Hepatocyte (in vitro differentiated cells): ENCODE measurements at regions not wholly inside any gene's neighbourhood (a gene's known extent, or its start where the extent isn't known, plus 50 kb on each side); places are given as distances from the start of the nearest gene placed in this dataset.
A peak's percentile ranks its signal among the peaks of the same experiment; 100 is the strongest.

Experiments
- DNase-seq: peaks from one replicate; pipeline ENCODE4 v3.0.0-alpha.2; 2016; ENCODE audit warnings: low spot score
- H2AFZ ChIP-seq: fragments of 200-600 bp; sonication (generic); 2 replicates; pipeline ENCODE4 v1.6.0; 2016; ENCODE audit warnings: antibody characterized with exemption, mild to moderate bottlenecking
- H3K27ac ChIP-seq: fragments of 200-600 bp; sonication (generic); 2 replicates; pipeline ENCODE4 v1.5.1; 2016; ENCODE audit warnings: mild to moderate bottlenecking
- H3K27me3 ChIP-seq: fragments of 200-600 bp; sonication (generic); 2 replicates; pipeline ENCODE4 v1.6.1; 2016
- H3K36me3 ChIP-seq: fragments of 200-600 bp; sonication (generic); replicated peaks from 2 replicates; pipeline ENCODE4 v1.5.1; 2016; ENCODE audit warnings: low read depth; ENCODE audit not compliant: insufficient read depth
- H3K4me1 ChIP-seq: fragments of 200-600 bp; sonication (generic); 2 replicates; pipeline ENCODE4 v1.5.1; 2016; ENCODE audit warnings: mild to moderate bottlenecking, moderate library complexity; ENCODE audit not compliant: insufficient read depth
- H3K4me2 ChIP-seq: fragments of 200-600 bp; sonication (generic); 2 replicates; pipeline ENCODE4 v1.6.0; 2016
- H3K4me3 ChIP-seq: fragments of 200-600 bp; sonication (generic); 2 replicates; pipeline ENCODE4 v1.5.1; 2016; ENCODE audit warnings: mild to moderate bottlenecking
- H3K79me2 ChIP-seq: fragments of 200-600 bp; sonication (generic); 2 replicates; pipeline ENCODE4 v1.6.0; 2017; ENCODE audit warnings: mild to moderate bottlenecking
- H3K9me2 ChIP-seq: fragments of 200-600 bp; sonication (generic); replicated peaks from 2 replicates; pipeline ENCODE4 v1.6.0; 2017; ENCODE audit warnings: mild to moderate bottlenecking; ENCODE audit not compliant: insufficient read depth
- H3K9me3 ChIP-seq: fragments of 200-600 bp; sonication (generic); 2 replicates; pipeline ENCODE4 v1.5.1; 2016; ENCODE audit warnings: low read depth, mild to moderate bottlenecking
- H4K20me1 ChIP-seq: fragments of 200-600 bp; sonication (generic); 2 replicates; pipeline ENCODE4 v1.6.0; 2016; ENCODE audit warnings: mild to moderate bottlenecking; ENCODE audit not compliant: insufficient read depth, poor library complexity, severe bottlenecking
- EZH2 ChIP-seq: fragments of 200-600 bp; sonication (generic); IDR thresholded peaks from 2 replicates; pipeline ENCODE4 v1.6.1; 2016; ENCODE audit warnings: antibody characterized with exemption, mild to moderate bottlenecking, borderline replicate concordance
- EZH2phosphoT487 ChIP-seq: fragments of 200-600 bp; sonication (generic); IDR thresholded peaks from one replicate; pipeline ENCODE4 v1.6.1; 2018; ENCODE audit warnings: antibody characterized with exemption, mild to moderate bottlenecking, low read depth, moderate library complexity; ENCODE audit not compliant: unreplicated experiment, severe bottlenecking
- WGBS: methylation state at CpG from one replicate; pipeline ENCODE4 v1.1.6; 2016; ENCODE audit warnings: low lambda C conversion rate; ENCODE audit errors: missing lambda C conversion rate; 5-methylcytosine and 5-hydroxymethylcytosine counted together
- TF ChIP-seq, protein P1 (sequence below): fragments of 200-600 bp; sonication (generic); IDR thresholded peaks from 2 replicates; pipeline ENCODE4 v1.5.1; 2016; ENCODE audit warnings: antibody characterized with exemption, mild to moderate bottlenecking; ENCODE audit not compliant: poor library complexity

DNA sequence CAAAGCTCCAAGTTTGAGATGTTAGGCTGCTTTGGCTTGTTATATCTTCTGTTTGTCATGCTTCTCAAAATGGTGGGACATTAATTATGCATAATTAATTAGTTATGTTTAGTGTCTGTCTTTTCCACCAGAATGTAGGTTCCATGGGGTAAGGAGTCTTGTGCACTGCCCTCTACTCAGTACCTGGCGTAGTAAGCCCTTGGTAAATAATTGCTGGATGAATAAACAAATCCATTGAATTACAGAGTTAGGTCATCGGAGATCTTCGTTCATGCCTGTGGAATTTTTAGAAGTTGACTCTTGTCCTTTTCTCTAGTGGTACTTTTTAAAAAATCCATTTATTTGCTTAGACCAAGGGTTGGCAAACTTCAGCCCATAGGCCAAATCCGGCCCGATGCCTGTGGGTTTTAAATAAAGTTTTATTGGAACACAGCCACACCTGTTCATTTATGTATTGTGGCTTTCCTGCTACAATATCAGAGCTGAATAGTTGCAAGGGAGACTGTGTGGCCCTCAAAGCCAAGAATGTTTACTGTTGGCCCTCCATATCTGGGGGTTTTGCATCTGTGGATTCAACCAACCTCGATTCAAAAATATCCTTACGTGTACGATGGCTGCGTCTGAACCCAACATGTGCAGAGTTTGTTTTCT lies 524.8 kb upstream of the EEF2KMT start:
- Histone ChIP-seq H3K27me3 (peaks cover 5% of the 10 kb centered on the region), H4K20me1 (no peaks in the 10 kb centered on the region), H3K27ac (no peak overlapping the region), H3K9me3 (no peaks in the 10 kb centered on the region), H3K9me2 (no peaks in the 10 kb centered on the region), H3K79me2 (no peaks in the 10 kb centered on the region), H3K4me1 (no peaks in the 10 kb centered on the region), H2AFZ (no peak overlapping the region), H3K36me3 (no peaks in the 10 kb centered on the region), H3K4me2 (no peak overlapping the region), H3K4me3 (no peak overlapping the region)
- TF ChIP-seq, protein P1, sequence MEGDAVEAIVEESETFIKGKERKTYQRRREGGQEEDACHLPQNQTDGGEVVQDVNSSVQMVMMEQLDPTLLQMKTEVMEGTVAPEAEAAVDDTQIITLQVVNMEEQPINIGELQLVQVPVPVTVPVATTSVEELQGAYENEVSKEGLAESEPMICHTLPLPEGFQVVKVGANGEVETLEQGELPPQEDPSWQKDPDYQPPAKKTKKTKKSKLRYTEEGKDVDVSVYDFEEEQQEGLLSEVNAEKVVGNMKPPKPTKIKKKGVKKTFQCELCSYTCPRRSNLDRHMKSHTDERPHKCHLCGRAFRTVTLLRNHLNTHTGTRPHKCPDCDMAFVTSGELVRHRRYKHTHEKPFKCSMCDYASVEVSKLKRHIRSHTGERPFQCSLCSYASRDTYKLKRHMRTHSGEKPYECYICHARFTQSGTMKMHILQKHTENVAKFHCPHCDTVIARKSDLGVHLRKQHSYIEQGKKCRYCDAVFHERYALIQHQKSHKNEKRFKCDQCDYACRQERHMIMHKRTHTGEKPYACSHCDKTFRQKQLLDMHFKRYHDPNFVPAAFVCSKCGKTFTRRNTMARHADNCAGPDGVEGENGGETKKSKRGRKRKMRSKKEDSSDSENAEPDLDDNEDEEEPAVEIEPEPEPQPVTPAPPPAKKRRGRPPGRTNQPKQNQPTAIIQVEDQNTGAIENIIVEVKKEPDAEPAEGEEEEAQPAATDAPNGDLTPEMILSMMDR: no peak
- TF ChIP-seq EZH2 (no peak), EZH2phosphoT487 (no peak)
- no peak for DNase-seq
- 74% methylated on average over 9 of the region's 9 CpGs for WGBS

DNA sequence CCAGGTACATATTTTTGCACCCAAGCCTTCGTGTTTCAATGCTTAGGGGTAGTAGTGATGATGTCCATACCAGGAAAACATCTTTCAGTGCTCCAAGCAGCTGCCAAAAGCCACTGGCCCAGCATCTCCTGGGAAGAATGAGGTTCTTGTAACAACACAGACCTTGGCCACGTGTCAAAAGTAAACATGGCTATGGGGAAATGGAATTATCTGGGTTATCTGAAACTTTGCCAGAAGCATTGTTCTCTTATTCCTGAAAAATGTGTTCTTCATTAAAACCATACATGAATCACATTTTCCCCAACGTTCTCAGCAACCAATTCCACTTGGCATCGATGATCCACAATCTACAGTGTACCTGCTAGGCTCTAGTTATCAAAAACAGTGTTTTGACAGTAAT lies 524.2 kb upstream of the EEF2KMT start:
- Histone ChIP-seq H3K79me2 (no peaks in the 10 kb centered on the region), H3K4me2 (no peak overlapping the region), H2AFZ (no peak overlapping the region), H3K36me3 (no peaks in the 10 kb centered on the region), H3K4me3 (no peak overlapping the region), H3K4me1 (no peaks in the 10 kb centered on the region), H3K27ac (no peak overlapping the region), H3K9me2 (no peaks in the 10 kb centered on the region), H4K20me1 (no peaks in the 10 kb centered on the region), H3K27me3 (peaks cover 10% of the 10 kb centered on the region), H3K9me3 (no peaks in the 10 kb centered on the region)
- 60% methylated on average over 4 of the region's 4 CpGs for WGBS
- TF ChIP-seq, protein P1: no peak
- no peak for TF ChIP-seq EZH2phosphoT487
- no peak for TF ChIP-seq EZH2
- peak; percentile 34 for DNase-seq

DNA sequence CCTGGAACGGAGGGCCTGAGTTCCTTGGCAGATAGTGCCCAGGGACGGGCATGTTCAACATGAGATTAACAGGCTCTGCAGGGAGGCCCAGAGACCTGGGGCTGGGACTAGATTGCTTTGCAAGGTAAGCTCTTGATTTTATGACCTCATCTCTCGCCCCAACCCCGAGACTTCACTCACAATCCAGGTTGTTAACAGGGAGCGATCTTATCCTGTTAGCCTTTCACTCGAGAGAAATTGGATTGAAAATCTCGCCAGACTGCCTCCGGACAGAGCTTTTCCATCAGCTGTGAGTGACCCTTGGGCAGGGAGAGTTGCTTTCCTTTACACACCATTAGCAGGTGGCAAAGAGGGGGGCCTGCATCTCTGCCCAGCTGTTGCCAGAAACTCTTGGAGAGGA lies 521.7 kb upstream of the EEF2KMT start:
- H2AFZ ChIP-seq: no peak overlapping the region
- no peaks in the 10 kb centered on the region for H3K9me2 ChIP-seq
- H3K27me3 ChIP-seq: peaks cover 12% of the 10 kb centered on the region
- H3K4me2 ChIP-seq: no peak overlapping the region
- no peaks in the 10 kb centered on the region for H3K9me3 ChIP-seq
- H4K20me1 ChIP-seq: no peaks in the 10 kb centered on the region
- TF ChIP-seq, protein P1: no peak
- TF ChIP-seq EZH2 (no peak), EZH2phosphoT487 (no peak)
- no peak overlapping the region for H3K4me3 ChIP-seq
- H3K36me3 ChIP-seq: no peaks in the 10 kb centered on the region
- no peak for DNase-seq
- H3K79me2 ChIP-seq: no peaks in the 10 kb centered on the region
- H3K4me1 ChIP-seq: no peaks in the 10 kb centered on the region
- H3K27ac ChIP-seq: no peak overlapping the region
- 63% methylated on average over 8 of the region's 8 CpGs for WGBS
